ENCODE measurements at regions not wholly inside any gene's neighbourhood (a gene's known extent, or its start where the extent isn't known, plus 50 kb on each side); places are given as distances from the start of the nearest gene placed in this dataset.

- no peak overlapping the region for H3K27ac ChIP-seq (ENCODE audit: insufficient read depth, low read depth, low read length, poor library complexity, severe bottlenecking)
- no peaks in the 10 kb centered on the region for H3K9me3 ChIP-seq (ENCODE audit: control insufficient read depth, low read length)
- no peaks in the 10 kb centered on the region for H3K36me3 ChIP-seq (ENCODE audit: control insufficient read depth, insufficient read depth, low read length)
- H3K27me3 ChIP-seq (ENCODE audit: control insufficient read depth, insufficient read depth, low read length, poor library complexity, severe bottlenecking): no peaks in the 10 kb centered on the region
- WGBS, 2 experiments: 92 to 93% methylated on average over 4 of the region's 5 CpGs
- peaks cover 19% of the 10 kb centered on the region for H3K4me1 ChIP-seq (ENCODE audit: control insufficient read depth, insufficient read depth, low read length)
- H3K4me3 ChIP-seq (ENCODE audit: insufficient read depth, low read depth, low read length): no peak overlapping the region
Observed at GRCh38 chr18:3357516-3357915, 92.5 kb upstream of the TGIF1 start.

- 91 to 93% methylated on average over 6 of the region's 6 CpGs for WGBS, 2 experiments
- H3K36me3 ChIP-seq (ENCODE audit: control insufficient read depth, insufficient read depth, low read length): no peaks in the 10 kb centered on the region
- H3K4me1 ChIP-seq (ENCODE audit: control insufficient read depth, insufficient read depth, low read length): peaks cover 19% of the 10 kb centered on the region
- no peak overlapping the region for H3K4me3 ChIP-seq (ENCODE audit: insufficient read depth, low read depth, low read length)
- no peaks in the 10 kb centered on the region for H3K9me3 ChIP-seq (ENCODE audit: control insufficient read depth, low read length)
- no peak overlapping the region for H3K27ac ChIP-seq (ENCODE audit: insufficient read depth, low read depth, low read length, poor library complexity, severe bottlenecking)
- no peaks in the 10 kb centered on the region for H3K27me3 ChIP-seq (ENCODE audit: control insufficient read depth, insufficient read depth, low read length, poor library complexity, severe bottlenecking)
Observed at GRCh38 chr18:3358310-3358709, 91.7 kb upstream of the TGIF1 start.

DNA sequence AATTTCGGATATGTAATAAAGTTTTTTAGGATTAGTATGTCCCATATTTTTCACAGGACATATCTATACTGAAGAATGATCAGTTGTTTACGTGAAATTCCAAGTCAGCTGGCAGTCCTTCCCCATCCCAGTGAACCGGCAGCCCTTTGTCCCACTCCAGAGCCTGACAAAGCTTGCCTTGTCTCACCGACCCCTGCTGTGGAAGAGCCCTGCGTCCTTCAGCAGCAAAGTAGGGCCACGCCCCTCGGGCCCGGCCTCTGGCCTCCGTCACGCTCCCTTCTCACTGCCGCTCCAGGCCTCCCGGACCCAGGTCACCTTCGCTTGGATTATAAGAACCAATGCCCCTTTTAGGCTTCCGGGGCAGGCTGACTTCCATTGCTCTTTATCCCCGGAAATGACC is 89.8 kb upstream of the TGIF1 start:
- H3K4me3 ChIP-seq (ENCODE audit: insufficient read depth, low read depth, low read length): no peak overlapping the region
- H3K27ac ChIP-seq (ENCODE audit: insufficient read depth, low read depth, low read length, poor library complexity, severe bottlenecking): peak overlapping the region; percentile 30
- peaks cover 19% of the 10 kb centered on the region for H3K4me1 ChIP-seq (ENCODE audit: control insufficient read depth, insufficient read depth, low read length)
- H3K36me3 ChIP-seq (ENCODE audit: control insufficient read depth, insufficient read depth, low read length): no peaks in the 10 kb centered on the region
- no peaks in the 10 kb centered on the region for H3K9me3 ChIP-seq (ENCODE audit: control insufficient read depth, low read length)
- 23 to 27% methylated on average over 14 to 15 of the region's 15 CpGs for WGBS, 2 experiments
- H3K27me3 ChIP-seq (ENCODE audit: control insufficient read depth, insufficient read depth, low read length, poor library complexity, severe bottlenecking): no peaks in the 10 kb centered on the region

- WGBS, 2 experiments: 89 to 92% methylated on average over 5 of the region's 5 CpGs
- Histone ChIP-seq H3K27me3 (ENCODE audit: control insufficient read depth, insufficient read depth, low read length, poor library complexity, severe bottlenecking) (no peaks in the 10 kb centered on the region), H3K36me3 (ENCODE audit: control insufficient read depth, insufficient read depth, low read length) (no peaks in the 10 kb centered on the region), H3K27ac (ENCODE audit: insufficient read depth, low read depth, low read length, poor library complexity, severe bottlenecking) (no peak overlapping the region), H3K4me3 (ENCODE audit: insufficient read depth, low read depth, low read length) (no peak overlapping the region), H3K9me3 (ENCODE audit: control insufficient read depth, low read length) (no peaks in the 10 kb centered on the region), H3K4me1 (ENCODE audit: control insufficient read depth, insufficient read depth, low read length) (no peaks in the 10 kb centered on the region)
Observed at GRCh38 chr18:3367491-3368091, 82.4 kb upstream of the TGIF1 start.

DNA sequence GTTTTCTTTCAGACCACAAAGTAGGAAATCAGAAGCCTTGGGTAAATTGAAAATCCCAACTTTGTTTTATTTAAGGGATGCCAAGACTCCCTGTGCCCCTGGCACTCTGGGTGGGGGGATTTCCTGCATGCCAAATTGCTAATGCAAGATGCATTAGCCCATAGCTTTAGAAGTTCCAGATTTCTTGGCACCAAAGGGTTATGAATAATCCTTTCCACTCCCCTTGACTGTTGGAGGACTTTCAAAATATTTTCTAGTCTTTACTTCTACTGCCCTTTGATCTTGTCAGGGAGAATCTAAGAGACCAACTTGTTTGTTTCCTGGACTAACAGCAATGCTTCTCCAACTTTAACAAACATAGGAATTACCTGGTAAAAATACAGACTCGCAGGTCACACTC is 81.8 kb upstream of the TGIF1 start:
- WGBS, 2 experiments: 100% methylated on average over 1 of the region's 1 CpG
- Histone ChIP-seq H3K27me3 (ENCODE audit: control insufficient read depth, insufficient read depth, low read length, poor library complexity, severe bottlenecking) (no peaks in the 10 kb centered on the region), H3K27ac (ENCODE audit: insufficient read depth, low read depth, low read length, poor library complexity, severe bottlenecking) (no peak overlapping the region), H3K4me3 (ENCODE audit: insufficient read depth, low read depth, low read length) (no peak overlapping the region), H3K9me3 (ENCODE audit: control insufficient read depth, low read length) (no peaks in the 10 kb centered on the region), H3K4me1 (ENCODE audit: control insufficient read depth, insufficient read depth, low read length) (no peaks in the 10 kb centered on the region), H3K36me3 (ENCODE audit: control insufficient read depth, insufficient read depth, low read length) (no peaks in the 10 kb centered on the region)

DNA sequence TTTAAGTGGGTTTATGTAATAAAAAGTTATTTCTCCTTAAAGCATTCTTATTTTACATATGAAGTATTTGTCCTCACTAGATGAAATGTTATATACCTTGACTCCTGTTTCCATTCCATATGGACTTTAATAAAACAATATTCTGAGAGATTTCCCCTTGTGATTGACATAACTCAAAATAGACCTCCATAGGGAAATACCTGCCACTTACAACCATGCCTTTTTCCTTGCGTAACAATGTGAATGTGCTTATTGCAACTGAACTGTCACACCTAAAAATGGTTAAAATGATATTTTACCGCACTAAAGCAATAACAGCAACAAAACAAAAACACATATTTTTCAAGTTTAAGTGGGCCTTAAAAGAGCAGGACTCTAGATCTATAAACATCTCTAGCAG is 70.3 kb upstream of the TGIF1 start:
- 91 to 100% methylated on average over 2 of the region's 2 CpGs for WGBS, 2 experiments
- Histone ChIP-seq H3K9me3 (ENCODE audit: control insufficient read depth, low read length) (no peaks in the 10 kb centered on the region), H3K27me3 (ENCODE audit: control insufficient read depth, insufficient read depth, low read length, poor library complexity, severe bottlenecking) (no peaks in the 10 kb centered on the region), H3K4me3 (ENCODE audit: insufficient read depth, low read depth, low read length) (no peak overlapping the region), H3K4me1 (ENCODE audit: control insufficient read depth, insufficient read depth, low read length) (no peaks in the 10 kb centered on the region), H3K36me3 (ENCODE audit: control insufficient read depth, insufficient read depth, low read length) (no peaks in the 10 kb centered on the region), H3K27ac (ENCODE audit: insufficient read depth, low read depth, low read length, poor library complexity, severe bottlenecking) (no peak overlapping the region)

DNA sequence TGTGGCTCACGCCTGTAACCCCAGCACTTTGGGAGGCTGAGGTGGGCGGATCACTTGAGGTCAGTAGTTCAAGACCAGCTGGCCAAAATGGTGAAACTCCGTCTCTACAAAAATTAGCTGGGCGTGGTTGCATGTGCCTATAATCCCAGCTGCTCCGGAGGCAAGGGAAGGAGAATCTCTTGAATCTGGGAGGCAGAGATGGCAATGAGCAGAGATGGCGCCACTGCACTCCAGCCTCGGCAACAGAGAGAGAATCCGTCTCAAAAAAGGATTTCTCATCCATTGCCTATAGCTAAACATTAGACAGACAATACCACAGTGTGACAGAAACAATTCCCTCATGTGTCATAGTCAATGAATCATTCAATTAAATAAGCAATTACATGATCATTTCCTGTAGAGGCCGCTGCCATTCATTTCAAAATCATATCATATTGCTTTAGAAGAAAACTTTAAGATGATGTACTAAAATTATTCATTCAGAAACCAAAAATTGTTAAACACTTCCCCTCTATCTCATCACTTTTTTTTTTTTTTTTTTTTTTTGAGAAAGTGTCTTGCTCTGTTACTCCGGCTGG is 69.5 kb upstream of the TGIF1 start:
- WGBS, 2 experiments: 83 to 85% methylated on average over 9 to 10 of the region's 10 CpGs
- H3K4me3 ChIP-seq (ENCODE audit: insufficient read depth, low read depth, low read length): no peak overlapping the region
- no peaks in the 10 kb centered on the region for H3K36me3 ChIP-seq (ENCODE audit: control insufficient read depth, insufficient read depth, low read length)
- H3K4me1 ChIP-seq (ENCODE audit: control insufficient read depth, insufficient read depth, low read length): no peaks in the 10 kb centered on the region
- no peak overlapping the region for H3K27ac ChIP-seq (ENCODE audit: insufficient read depth, low read depth, low read length, poor library complexity, severe bottlenecking)
- H3K9me3 ChIP-seq (ENCODE audit: control insufficient read depth, low read length): no peaks in the 10 kb centered on the region
- no peaks in the 10 kb centered on the region for H3K27me3 ChIP-seq (ENCODE audit: control insufficient read depth, insufficient read depth, low read length, poor library complexity, severe bottlenecking)

DNA sequence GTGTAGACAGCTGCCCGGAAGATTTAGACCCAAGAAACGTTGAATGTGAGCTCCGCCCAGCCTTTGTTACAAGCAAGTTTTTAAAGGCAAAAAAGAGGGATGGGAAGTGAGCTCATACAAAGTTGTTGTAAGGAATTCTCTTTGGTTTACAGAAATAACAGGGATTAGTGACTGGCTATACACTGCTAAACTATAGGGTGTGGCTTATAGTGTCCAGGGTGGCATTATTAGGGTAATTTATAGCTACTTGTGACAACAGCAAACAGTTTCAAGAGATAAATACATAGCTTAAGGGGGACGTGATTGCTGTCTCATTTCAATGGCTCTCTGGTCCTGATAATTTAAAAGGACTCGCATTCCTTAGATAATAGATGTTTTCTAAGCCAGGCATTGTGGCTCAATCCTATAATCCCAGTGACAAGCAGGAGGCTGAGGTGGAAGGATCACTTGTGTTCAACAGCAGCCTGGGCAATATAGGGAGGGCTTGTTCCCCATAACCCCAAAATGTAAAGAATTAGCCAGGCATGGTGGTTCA is 66.5 kb upstream of the TGIF1 start:
- Histone ChIP-seq H3K4me3 (ENCODE audit: insufficient read depth, low read depth, low read length) (no peak overlapping the region), H3K27ac (ENCODE audit: insufficient read depth, low read depth, low read length, poor library complexity, severe bottlenecking) (peak overlapping the region; percentile 72), H3K4me1 (ENCODE audit: control insufficient read depth, insufficient read depth, low read length) (no peaks in the 10 kb centered on the region), H3K36me3 (ENCODE audit: control insufficient read depth, insufficient read depth, low read length) (no peaks in the 10 kb centered on the region), H3K9me3 (ENCODE audit: control insufficient read depth, low read length) (no peaks in the 10 kb centered on the region), H3K27me3 (ENCODE audit: control insufficient read depth, insufficient read depth, low read length, poor library complexity, severe bottlenecking) (no peaks in the 10 kb centered on the region)
- WGBS, 2 experiments: 47 to 51% methylated on average over 5 of the region's 5 CpGs

- H3K4me3 ChIP-seq (ENCODE audit: insufficient read depth, low read depth, low read length): no peak overlapping the region
- H3K27me3 ChIP-seq (ENCODE audit: control insufficient read depth, insufficient read depth, low read length, poor library complexity, severe bottlenecking): no peaks in the 10 kb centered on the region
- H3K27ac ChIP-seq (ENCODE audit: insufficient read depth, low read depth, low read length, poor library complexity, severe bottlenecking): no peak overlapping the region
- WGBS, 2 experiments: 94 to 95% methylated on average over 11 of the region's 11 CpGs
- H3K36me3 ChIP-seq (ENCODE audit: control insufficient read depth, insufficient read depth, low read length): no peaks in the 10 kb centered on the region
- no peaks in the 10 kb centered on the region for H3K4me1 ChIP-seq (ENCODE audit: control insufficient read depth, insufficient read depth, low read length)
- no peaks in the 10 kb centered on the region for H3K9me3 ChIP-seq (ENCODE audit: control insufficient read depth, low read length)
Observed at GRCh38 chr18:3384664-3385563, 65.1 kb upstream of the TGIF1 start.

- Histone ChIP-seq H3K36me3 (ENCODE audit: control insufficient read depth, insufficient read depth, low read length) (no peaks in the 10 kb centered on the region), H3K4me3 (ENCODE audit: insufficient read depth, low read depth, low read length) (no peak overlapping the region), H3K4me1 (ENCODE audit: control insufficient read depth, insufficient read depth, low read length) (no peaks in the 10 kb centered on the region), H3K27me3 (ENCODE audit: control insufficient read depth, insufficient read depth, low read length, poor library complexity, severe bottlenecking) (no peaks in the 10 kb centered on the region), H3K9me3 (ENCODE audit: control insufficient read depth, low read length) (peaks cover 2% of the 10 kb centered on the region), H3K27ac (ENCODE audit: insufficient read depth, low read depth, low read length, poor library complexity, severe bottlenecking) (no peak overlapping the region)
- 80 to 100% methylated on average over 1 of the region's 1 CpG for WGBS, 2 experiments
Observed at GRCh38 chr18:3388323-3388722, 61.6 kb upstream of the TGIF1 start.
